Inflammatory macrophage (primary cell): ENCODE measurements at regions not wholly inside any gene's neighbourhood (a gene's known extent, or its start where the extent isn't known, plus 50 kb on each side); places are given as distances from the start of the nearest gene placed in this dataset.

Experiments used
- DNase-seq, 2 donors: peaks; one replicate each; pipeline ENCODE4 v3.0.0-alpha.2; 2020 to 2022

GRCh38 chr2:75798569-75798968, 87.9 kb upstream of the GCFC2 start:
- DNase-seq, result no peak

GRCh38 chr2:75792996-75793395, 82.3 kb upstream of the GCFC2 start:
- DNase-seq, result no peak

GRCh38 chr2:75792146-75792545, 81.4 kb upstream of the GCFC2 start:
- no peak for DNase-seq

- DNase-seq, result no peak
Observed at GRCh38 chr2:75790814-75791467, 80.2 kb upstream of the GCFC2 start.

GRCh38 chr2:75790121-75790813, 79.6 kb upstream of the GCFC2 start:
- DNase-seq, result no peak

- DNase-seq, result no peak
Observed at GRCh38 chr2:75788902-75789301, 78.2 kb upstream of the GCFC2 start.

GRCh38 chr2:75788154-75788553, 77.4 kb upstream of the GCFC2 start:
- no peak for DNase-seq

- DNase-seq, result no peak
Observed at GRCh38 chr2:75787532-75788132, 76.9 kb upstream of the GCFC2 start.

GRCh38 chr2:75775311-75775823, 64.7 kb upstream of the GCFC2 start:
- no peak for DNase-seq

- no peak for DNase-seq
Observed at GRCh38 chr2:75772908-75773630, 62.4 kb upstream of the GCFC2 start.

GRCh38 chr2:75765798-75766197, 55.1 kb upstream of the GCFC2 start:
- DNase-seq, result no peak

GRCh38 chr2:75764611-75765010, 53.9 kb upstream of the GCFC2 start:
- no peak for DNase-seq
